UCSD-AML1 (cell line): ENCODE measurements at regions not wholly inside any gene's neighbourhood (a gene's known extent, or its start where the extent isn't known, plus 50 kb on each side); places are given as distances from the start of the nearest gene placed in this dataset.
A peak's percentile ranks its signal among the peaks of the same experiment; 100 is the strongest.

Experiments
- DNase-seq: peaks from one replicate; lab custom pipeline; 2025; ENCODE audit not compliant: unreplicated experiment; lab: John Stamatoyannopoulos, UW

GRCh38 chr20:40545478-40545877 is 143.6 kb downstream of the MAFB start:
- DNase-seq, result no peak

- no peak for DNase-seq
These were observed 147.0 kb downstream of the MAFB start for GRCh38 chr20:40542065-40542464.

GRCh38 chr20:40540166-40540565 is 148.9 kb downstream of the MAFB start:
- no peak for DNase-seq

GRCh38 chr20:40538131-40538530 is 150.9 kb downstream of the MAFB start:
- no peak for DNase-seq

- no peak for DNase-seq
These were observed 152.2 kb downstream of the MAFB start for GRCh38 chr20:40536808-40537207.

- no peak for DNase-seq
These were observed 153.2 kb downstream of the MAFB start for GRCh38 chr20:40535816-40536215.

- DNase-seq, result no peak
These were observed 156.9 kb downstream of the MAFB start for GRCh38 chr20:40532103-40532502.

GRCh38 chr20:40525351-40525750 is 163.7 kb downstream of the MAFB start:
- DNase-seq, result no peak

- DNase-seq, result no peak
These were observed 165.0 kb downstream of the MAFB start for GRCh38 chr20:40524071-40524470.

GRCh38 chr20:40522405-40522804 is 166.6 kb downstream of the MAFB start:
- DNase-seq, result no peak

GRCh38 chr20:40521962-40522361 is 167.1 kb downstream of the MAFB start:
- no peak for DNase-seq

- DNase-seq, result no peak
These were observed 169.1 kb downstream of the MAFB start for GRCh38 chr20:40519918-40520317.

GRCh38 chr20:40512994-40513393 is 176.0 kb downstream of the MAFB start:
- no peak for DNase-seq

- DNase-seq, result no peak
These were observed 176.4 kb downstream of the MAFB start for GRCh38 chr20:40512591-40512990.

- no peak for DNase-seq
These were observed 177.6 kb downstream of the MAFB start for GRCh38 chr20:40511478-40511877.

GRCh38 chr20:40510622-40511021 is 178.4 kb downstream of the MAFB start:
- no peak for DNase-seq

GRCh38 chr20:40508821-40509220 is 180.2 kb downstream of the MAFB start:
- no peak for DNase-seq

GRCh38 chr20:40506537-40506939 is 182.5 kb downstream of the MAFB start:
- peak; percentile 91 for DNase-seq

GRCh38 chr20:40503119-40503518 is 185.9 kb downstream of the MAFB start:
- DNase-seq, result no peak

- no peak for DNase-seq
These were observed 186.5 kb downstream of the MAFB start for GRCh38 chr20:40502576-40502975.

GRCh38 chr20:40499391-40499790 is 189.6 kb downstream of the MAFB start:
- no peak for DNase-seq

GRCh38 chr20:40497899-40498691 is 190.9 kb downstream of the MAFB start:
- DNase-seq, result peak; percentile 55

- no peak for DNase-seq
These were observed 193.1 kb downstream of the MAFB start for GRCh38 chr20:40495956-40496355.
